Breast epithelium (tissue), 4 donors: ENCODE measurements at regions not wholly inside any gene's neighbourhood (a gene's known extent, or its start where the extent isn't known, plus 50 kb on each side); places are given as distances from the start of the nearest gene placed in this dataset.

Source experiments
- DNase-seq, 2 donors: peaks; one replicate each; pipeline ENCODE4 v3.0.0-alpha.2; 2019; ENCODE audit warnings: low spot score in 2 of 2
- H3K27ac ChIP-seq, 2 donors: fragments of 200-600 bp; sonication (generic) in 1 of 2; one replicate each; pipeline ENCODE4 v1.5.1; 2016 to 2019; ENCODE audit warnings: mild to moderate bottlenecking in 1 of 2
- H3K27me3 ChIP-seq, 2 donors: fragments of 200-600 bp; sonication (generic) in 1 of 2; one replicate each; pipeline versions ENCODE4 v1.5.1 to v1.6.0; 2017 to 2019; ENCODE audit warnings: control low read depth in 1 of 2, mild to moderate bottlenecking in 1 of 2
- H3K36me3 ChIP-seq: fragments of 200-600 bp; one replicate; pipeline ENCODE4 v1.5.1; 2019
- H3K4me1 ChIP-seq, 2 donors: fragments of 200-600 bp; sonication (generic); one replicate each; pipeline ENCODE4 v1.5.1; 2016 to 2019; ENCODE audit warnings: control low read depth in 1 of 2
- H3K4me3 ChIP-seq, 3 donors: fragments of 200-600 bp; sonication (generic); 1 replicate in 2 of 3; 2 replicates in 1 of 3; pipeline ENCODE4 v1.5.1; 2016 to 2019; ENCODE audit warnings: mild to moderate bottlenecking in 3 of 3, moderate library complexity in 2 of 3
- H3K9me3 ChIP-seq, 2 donors: fragments of 200-600 bp; sonication (generic) in 1 of 2; one replicate each; pipeline ENCODE4 v1.5.1; 2016 to 2019; ENCODE audit warnings: control low read depth in 1 of 2
- CTCF ChIP-seq, 3 donors: fragments of 450-650 bp; IDR thresholded peaks; one replicate each; pipeline ENCODE4 v1.5.1; 2016 to 2017; ENCODE audit warnings: antibody characterized with exemption in 3 of 3, mild to moderate bottlenecking in 3 of 3, moderate library complexity in 3 of 3
- POLR2A ChIP-seq: fragments of 450-650 bp; IDR thresholded peaks from one replicate; pipeline ENCODE4 v1.6.1; 2016; ENCODE audit warnings: antibody characterized with exemption, mild to moderate bottlenecking, moderate library complexity
- POLR2AphosphoS5 ChIP-seq, 3 donors: sonication (generic); formaldehyde crosslinking; IDR thresholded peaks; one replicate each; pipeline ENCODE4 v1.6.1; 2017; ENCODE audit warnings: antibody characterized with exemption in 3 of 3
- intact Hi-C: fragments of 100-400 bp; cut with DNase I; formaldehyde crosslinking; loops from one replicate; pipeline ENCODE4 v1.15.1; 2023; ENCODE audit warnings: low total_unique reads

- DNase-seq = no peak
Measured at GRCh38 chr14:101462726-101463565, 98.3 kb upstream of the DIO3 start.

GRCh38 chr14:101463566-101464171 is 97.6 kb upstream of the DIO3 start:
- peaks cover 6 to 29% of the 10 kb centered on the region in 2 donors for H3K27me3 ChIP-seq
- DNase-seq = no peak
- H3K4me3 ChIP-seq = no peak overlapping the region
- TF ChIP-seq POLR2A = no peak
- no peak for TF ChIP-seq CTCF (IDR thresholded peaks at IDR 0.05)
- no peak for TF ChIP-seq POLR2AphosphoS5 (IDR thresholded peaks at IDR 0.05)
- H3K36me3 ChIP-seq = no peaks in the 10 kb centered on the region
- intact Hi-C loops = loop anchor here (5.0 kb wide), 1 partner anchor 936 kb away; no protein-coding TSS in a partner anchor
- no peak overlapping the region for H3K27ac ChIP-seq
- H3K9me3 ChIP-seq = no peaks in the 10 kb centered on the region
- H3K4me1 ChIP-seq = peaks cover 0 to 3% of the 10 kb centered on the region in 2 donors

More at GRCh38 chr14:101462726-101463565, 98.3 kb upstream of the DIO3 start:
- Histone ChIP-seq H3K36me3 (no peaks in the 10 kb centered on the region), H3K27ac (no peak overlapping the region), H3K4me1 (peaks cover 0 to 7% of the 10 kb centered on the region in 2 donors), H3K4me3 (no peak overlapping the region), H3K27me3 (peaks cover 13 to 36% of the 10 kb centered on the region in 2 donors), H3K9me3 (no peaks in the 10 kb centered on the region)
- intact Hi-C loops = loop anchor here (5.0 kb wide), 1 partner anchor 936 kb away; no protein-coding TSS in a partner anchor
- TF ChIP-seq CTCF (IDR thresholded peaks at IDR 0.05) = no peak
- TF ChIP-seq POLR2AphosphoS5 (IDR thresholded peaks at IDR 0.05) = no peak
- no peak for TF ChIP-seq POLR2A

GRCh38 chr14:101464310-101464983 is 96.8 kb upstream of the DIO3 start:
- intact Hi-C loops = loop anchor here (5.0 kb wide), 1 partner anchor 937 kb away; no protein-coding TSS in a partner anchor
- Histone ChIP-seq H3K4me1 (no peaks in the 10 kb centered on the region), H3K27ac (no peak overlapping the region), H3K36me3 (no peaks in the 10 kb centered on the region), H3K4me3 (no peak overlapping the region), H3K9me3 (no peaks in the 10 kb centered on the region), H3K27me3 (peaks cover 0 to 21% of the 10 kb centered on the region in 2 donors)
- DNase-seq = no peak
- TF ChIP-seq CTCF (IDR thresholded peaks at IDR 0.05) = no peak
- no peak for TF ChIP-seq POLR2A
- no peak for TF ChIP-seq POLR2AphosphoS5 (IDR thresholded peaks at IDR 0.05)

- no peaks in the 10 kb centered on the region for H3K4me1 ChIP-seq
- peaks cover 0 to 18% of the 10 kb centered on the region in 2 donors for H3K27me3 ChIP-seq
- no peak overlapping the region for H3K27ac ChIP-seq
- H3K9me3 ChIP-seq = no peaks in the 10 kb centered on the region
- H3K36me3 ChIP-seq = no peaks in the 10 kb centered on the region
- intact Hi-C loops = loop anchor here (5.0 kb wide), 1 partner anchor 938 kb away; no protein-coding TSS in a partner anchor
- TF ChIP-seq POLR2AphosphoS5 (IDR thresholded peaks at IDR 0.05) (no peak), CTCF (IDR thresholded peaks at IDR 0.05) (no peak), POLR2A (no peak)
- no peak overlapping the region for H3K4me3 ChIP-seq
- no peak for DNase-seq
Measured at GRCh38 chr14:101464984-101465794, 96.1 kb upstream of the DIO3 start.
